Nephron (organoid): ENCODE measurements at regions not wholly inside any gene's neighbourhood (a gene's known extent, or its start where the extent isn't known, plus 50 kb on each side); places are given as distances from the start of the nearest gene placed in this dataset.

Source experiments
- H3K27ac Mint-ChIP-seq, 3 experiments: 2 replicates each; pipeline ENCODE4 v1.8.0; 2020; ENCODE audit warnings: mixed read lengths in 3 of 3, mild to moderate bottlenecking in 2 of 3, moderate library complexity in 1 of 3
- H3K27me3 Mint-ChIP-seq: 2 replicates; pipeline ENCODE4 v1.8.0; 2021; ENCODE audit warnings: low read depth, mild to moderate bottlenecking, moderate library complexity, mixed read lengths
- H3K36me3 Mint-ChIP-seq: 2 replicates; pipeline ENCODE4 v1.8.0; 2020; ENCODE audit warnings: low read depth, mixed read lengths
- H3K4me1 Mint-ChIP-seq: 2 replicates; pipeline ENCODE4 v1.8.0; 2020; ENCODE audit warnings: mixed read lengths
- H3K4me3 Mint-ChIP-seq, 3 experiments: 2 replicates each; pipeline ENCODE4 v1.8.0; 2020; ENCODE audit warnings: mild to moderate bottlenecking in 3 of 3, mixed read lengths in 3 of 3, moderate library complexity in 2 of 3
- H3K9me3 Mint-ChIP-seq: 2 replicates; pipeline ENCODE4 v1.8.0; 2020; ENCODE audit warnings: mixed read lengths
- CTCF ChIP-seq, 3 experiments: fragments of 200-600 bp; sonication (generic); IDR thresholded peaks; one replicate each; pipeline ENCODE4 v1.5.0; 2021; ENCODE audit warnings: antibody characterized with exemption in 3 of 3; ENCODE audit not compliant: unreplicated experiment in 3 of 3

- Mint-ChIP-seq H3K36me3 (no peaks in the 10 kb centered on the region), H3K4me1 (peaks cover 20% of the 10 kb centered on the region), H3K9me3 (no peaks in the 10 kb centered on the region), H3K27me3 (no peaks in the 10 kb centered on the region), H3K4me3 (peak overlapping the region in 2 of 3 experiments; percentile 1 to 4), H3K27ac (peak overlapping the region; percentile 66 to 84 (median 75))
- TF ChIP-seq CTCF (IDR thresholded peaks at IDR 0.05; ENCODE audit: unreplicated experiment in 3 of 3) = no peak
Measured at GRCh38 chr1:232291261-232291660, 338.7 kb downstream of the SIPA1L2 start.

GRCh38 chr1:232290570-232290969 is 339.4 kb downstream of the SIPA1L2 start:
- Mint-ChIP-seq H3K4me3 (no peak overlapping the region), H3K9me3 (no peaks in the 10 kb centered on the region), H3K27me3 (no peaks in the 10 kb centered on the region), H3K4me1 (peaks cover 20% of the 10 kb centered on the region), H3K27ac (peak overlapping the region in 1 of 3 experiments; percentile 24), H3K36me3 (no peaks in the 10 kb centered on the region)
- TF ChIP-seq CTCF (IDR thresholded peaks at IDR 0.05; ENCODE audit: unreplicated experiment in 3 of 3) = no peak

- no peak for TF ChIP-seq CTCF (IDR thresholded peaks at IDR 0.05; ENCODE audit: unreplicated experiment in 3 of 3)
- Mint-ChIP-seq H3K27me3 (no peaks in the 10 kb centered on the region), H3K36me3 (no peaks in the 10 kb centered on the region), H3K4me1 (peaks cover 24% of the 10 kb centered on the region), H3K9me3 (no peaks in the 10 kb centered on the region), H3K27ac (no peak overlapping the region), H3K4me3 (no peak overlapping the region)
Measured at GRCh38 chr1:232287676-232288569, 342.0 kb downstream of the SIPA1L2 start.

GRCh38 chr1:232285138-232285537 is 344.8 kb downstream of the SIPA1L2 start:
- no peak for TF ChIP-seq CTCF (IDR thresholded peaks at IDR 0.05; ENCODE audit: unreplicated experiment in 3 of 3)

GRCh38 chr1:232283864-232284263 is 346.1 kb downstream of the SIPA1L2 start:
- Mint-ChIP-seq H3K27me3 (peaks cover 5% of the 10 kb centered on the region), H3K4me3 (no peak overlapping the region), H3K27ac (peak overlapping the region in 2 of 3 experiments; percentile 15 to 88), H3K9me3 (no peaks in the 10 kb centered on the region), H3K4me1 (peaks cover 6% of the 10 kb centered on the region), H3K36me3 (no peaks in the 10 kb centered on the region)
- TF ChIP-seq CTCF (IDR thresholded peaks at IDR 0.05; ENCODE audit: unreplicated experiment in 3 of 3) = no peak

More at GRCh38 chr1:232285138-232285537, 344.8 kb downstream of the SIPA1L2 start:
- peaks cover 4% of the 10 kb centered on the region for H3K27me3 Mint-ChIP-seq
- H3K27ac Mint-ChIP-seq = no peak overlapping the region
- H3K4me1 Mint-ChIP-seq = peaks cover 6% of the 10 kb centered on the region
- H3K9me3 Mint-ChIP-seq = no peaks in the 10 kb centered on the region
- H3K4me3 Mint-ChIP-seq = no peak overlapping the region
- no peaks in the 10 kb centered on the region for H3K36me3 Mint-ChIP-seq

GRCh38 chr1:232282498-232282897 is 347.4 kb downstream of the SIPA1L2 start:
- Mint-ChIP-seq H3K4me3 (no peak overlapping the region), H3K36me3 (no peaks in the 10 kb centered on the region), H3K9me3 (no peaks in the 10 kb centered on the region), H3K4me1 (peaks cover 6% of the 10 kb centered on the region), H3K27me3 (peaks cover 7% of the 10 kb centered on the region), H3K27ac (no peak overlapping the region)
- no peak for TF ChIP-seq CTCF (IDR thresholded peaks at IDR 0.05; ENCODE audit: unreplicated experiment in 3 of 3)
